ENCODE measurements at regions not wholly inside any gene's neighbourhood (a gene's known extent, or its start where the extent isn't known, plus 50 kb on each side); places are given as distances from the start of the nearest gene placed in this dataset.
A peak's percentile ranks its signal among the peaks of the same experiment; 100 is the strongest.

DNA sequence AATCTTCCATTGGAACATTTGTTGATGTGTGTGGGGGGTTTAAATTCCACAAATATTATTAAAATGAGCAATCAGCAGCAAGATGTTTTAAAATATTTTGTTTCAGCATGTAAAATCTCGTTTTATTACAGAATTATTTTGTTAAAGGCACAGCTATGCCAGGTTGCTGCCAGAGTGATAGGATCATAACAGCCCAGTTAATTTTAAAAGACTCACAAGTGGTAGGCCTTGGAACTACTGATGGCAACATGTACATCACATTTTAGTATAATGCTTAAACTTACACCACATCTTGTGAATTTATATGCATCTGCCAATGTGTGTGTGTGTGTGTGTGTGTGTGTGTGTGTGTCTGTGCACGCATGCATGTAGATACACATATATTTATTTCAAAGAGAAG, 97.8 kb upstream of the SPRY1 start:
- ATAC-seq (no peak), DNase-seq (no peak)
- H3K9me2 ChIP-seq (replicated peaks; ENCODE audit: low read length) = no peaks in the 10 kb centered on the region
- H3K27me3 ChIP-seq (ENCODE audit: low read length) = no peaks in the 10 kb centered on the region
- H3K4me3 ChIP-seq (ENCODE audit: low read length) = no peak overlapping the region
- H3F3A ChIP-seq (ENCODE audit: low read length, unreplicated experiment) = no peaks in the 10 kb centered on the region
- H3K4me1 ChIP-seq (ENCODE audit: insufficient read depth, low read length) = peaks cover 15% of the 10 kb centered on the region
- no peak overlapping the region for H2AFZ ChIP-seq (ENCODE audit: low read length)
- no peaks in the 10 kb centered on the region for H3K9me3 ChIP-seq (ENCODE audit: low read length)
- TF ChIP-seq EZH2 (IDR thresholded peaks at IDR 0.05; ENCODE audit: low read length, unreplicated experiment) (no peak), EZH2phosphoT487 (IDR thresholded peaks at IDR 0.05; ENCODE audit: borderline replicate concordance, low read length) (no peak)
- no peak overlapping the region for H3K9ac ChIP-seq (ENCODE audit: low read length)
- H4K20me1 ChIP-seq (ENCODE audit: low read length) = no peaks in the 10 kb centered on the region
- no TSS peak for BruUV-seq (replicated peaks)
- no peak overlapping the region for H3K4me2 ChIP-seq (ENCODE audit: low read length)
- H3K36me3 ChIP-seq (ENCODE audit: low read depth, low read length) = no peaks in the 10 kb centered on the region
- intact Hi-C loops (cut with micrococcal nuclease) = no loop called here
- 0 out of 2 replicates have a peak overlapping the region, but pooled peaks have one; percentile 17 for H3K27ac ChIP-seq (ENCODE audit: low read length)
- no peaks in the 10 kb centered on the region for H3K79me2 ChIP-seq (ENCODE audit: low read length)
- ChIA-PET POLR2A (ENCODE audit: unreplicated experiment) (no interaction called here), CTCF (no interaction called here)

DNA sequence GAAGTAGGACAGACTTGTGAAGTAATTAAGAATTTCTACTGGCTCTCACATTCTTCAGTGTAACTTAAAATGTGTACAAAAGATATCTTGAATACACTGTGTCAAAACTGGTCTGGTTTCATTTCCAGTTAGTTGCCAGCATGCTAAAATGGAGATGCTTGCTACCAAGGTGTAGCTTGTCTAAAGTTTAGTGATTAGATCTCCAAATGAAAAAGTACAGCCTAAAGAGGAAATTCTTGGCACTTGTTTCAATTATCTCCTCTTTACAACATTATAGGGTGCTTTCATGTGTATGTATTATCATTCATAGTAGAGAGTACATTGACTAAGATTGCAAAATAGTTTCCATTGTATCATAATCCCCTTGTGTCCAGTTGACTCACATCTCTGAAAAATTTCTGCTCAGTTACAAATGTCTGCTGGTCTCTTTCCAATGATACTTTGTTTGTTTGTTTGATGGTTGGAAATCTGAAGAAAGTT, 97.3 kb upstream of the SPRY1 start:
- intact Hi-C loops (cut with micrococcal nuclease) = no loop called here
- POLR2A ChIA-PET (ENCODE audit: unreplicated experiment) = no interaction called here
- no peaks in the 10 kb centered on the region for H3K36me3 ChIP-seq (ENCODE audit: low read depth, low read length)
- 0 out of 2 replicates have a peak overlapping the region, but pooled peaks have one; percentile 17 for H3K27ac ChIP-seq (ENCODE audit: low read length)
- H3K79me2 ChIP-seq (ENCODE audit: low read length) = no peaks in the 10 kb centered on the region
- H3K27me3 ChIP-seq (ENCODE audit: low read length) = no peaks in the 10 kb centered on the region
- no peaks in the 10 kb centered on the region for H3K9me3 ChIP-seq (ENCODE audit: low read length)
- TF ChIP-seq EZH2phosphoT487 (IDR thresholded peaks at IDR 0.05; ENCODE audit: borderline replicate concordance, low read length) (no peak), EZH2 (IDR thresholded peaks at IDR 0.05; ENCODE audit: low read length, unreplicated experiment) (no peak)
- TF ChIP-seq, protein P1, sequence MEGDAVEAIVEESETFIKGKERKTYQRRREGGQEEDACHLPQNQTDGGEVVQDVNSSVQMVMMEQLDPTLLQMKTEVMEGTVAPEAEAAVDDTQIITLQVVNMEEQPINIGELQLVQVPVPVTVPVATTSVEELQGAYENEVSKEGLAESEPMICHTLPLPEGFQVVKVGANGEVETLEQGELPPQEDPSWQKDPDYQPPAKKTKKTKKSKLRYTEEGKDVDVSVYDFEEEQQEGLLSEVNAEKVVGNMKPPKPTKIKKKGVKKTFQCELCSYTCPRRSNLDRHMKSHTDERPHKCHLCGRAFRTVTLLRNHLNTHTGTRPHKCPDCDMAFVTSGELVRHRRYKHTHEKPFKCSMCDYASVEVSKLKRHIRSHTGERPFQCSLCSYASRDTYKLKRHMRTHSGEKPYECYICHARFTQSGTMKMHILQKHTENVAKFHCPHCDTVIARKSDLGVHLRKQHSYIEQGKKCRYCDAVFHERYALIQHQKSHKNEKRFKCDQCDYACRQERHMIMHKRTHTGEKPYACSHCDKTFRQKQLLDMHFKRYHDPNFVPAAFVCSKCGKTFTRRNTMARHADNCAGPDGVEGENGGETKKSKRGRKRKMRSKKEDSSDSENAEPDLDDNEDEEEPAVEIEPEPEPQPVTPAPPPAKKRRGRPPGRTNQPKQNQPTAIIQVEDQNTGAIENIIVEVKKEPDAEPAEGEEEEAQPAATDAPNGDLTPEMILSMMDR (conservative IDR thresholded peaks at IDR 0.05; ENCODE audit: low read depth, low read length) = no peak
- no peak overlapping the region for H3K9ac ChIP-seq (ENCODE audit: low read length)
- no peak overlapping the region for H3K4me3 ChIP-seq (ENCODE audit: low read length)
- H3K4me1 ChIP-seq (ENCODE audit: insufficient read depth, low read length) = peaks cover 15% of the 10 kb centered on the region
- no peaks in the 10 kb centered on the region for H3F3A ChIP-seq (ENCODE audit: low read length, unreplicated experiment)
- ATAC-seq = peak; percentile 37; the same call in 1 of the 2 replicates
- H3K4me2 ChIP-seq (ENCODE audit: low read length) = no peak overlapping the region
- no peaks in the 10 kb centered on the region for H3K9me2 ChIP-seq (replicated peaks; ENCODE audit: low read length)
- peak; percentile 69 for DNase-seq
- H4K20me1 ChIP-seq (ENCODE audit: low read length) = no peaks in the 10 kb centered on the region
- H2AFZ ChIP-seq (ENCODE audit: low read length) = no peak overlapping the region
- CTCF ChIA-PET = no interaction called here
- BruUV-seq (replicated peaks) = no TSS peak

DNA sequence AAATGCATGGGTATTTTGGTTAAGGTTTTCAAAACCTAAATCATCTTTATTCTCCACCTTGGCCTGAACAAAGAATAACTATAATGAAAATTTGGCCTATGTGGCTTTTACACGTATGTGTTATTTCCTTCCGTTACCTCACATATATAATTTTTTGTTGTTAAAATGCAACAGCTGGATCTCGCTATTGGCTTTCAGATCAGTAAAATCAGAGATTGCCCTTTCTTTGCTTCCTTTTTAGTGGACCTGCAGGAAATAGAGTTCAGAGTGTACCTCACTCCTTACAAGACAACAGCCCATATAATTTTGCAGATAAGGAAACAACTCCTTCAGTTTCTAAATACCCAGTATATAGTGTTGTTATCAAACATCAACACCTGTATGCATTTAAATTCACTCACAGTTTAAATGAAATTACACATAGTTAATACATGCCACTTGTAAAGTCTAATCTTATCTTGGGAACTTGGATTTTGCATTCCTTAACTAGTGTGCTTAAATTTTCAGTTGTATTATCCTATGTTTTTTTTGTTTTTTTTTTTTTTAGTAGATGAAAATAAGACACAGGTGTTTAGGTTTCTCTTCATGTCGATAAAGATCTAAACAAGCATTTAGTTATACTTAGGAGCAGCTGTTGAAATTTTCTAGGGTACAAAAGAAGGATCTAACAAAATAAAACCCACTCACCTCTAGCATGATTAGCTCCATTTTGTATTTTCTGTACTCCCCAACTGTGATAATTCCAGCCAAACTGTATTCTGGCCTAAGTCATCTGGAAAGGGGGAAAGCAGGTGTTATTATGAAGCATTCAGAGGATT, 96.2 kb upstream of the SPRY1 start:
- H3K79me2 ChIP-seq (ENCODE audit: low read length) = no peaks in the 10 kb centered on the region
- H3K27me3 ChIP-seq (ENCODE audit: low read length) = no peaks in the 10 kb centered on the region
- H3K4me1 ChIP-seq (ENCODE audit: insufficient read depth, low read length) = peaks cover 15% of the 10 kb centered on the region
- CTCF ChIA-PET = no interaction called here
- no peak overlapping the region for H2AFZ ChIP-seq (ENCODE audit: low read length)
- no peak for DNase-seq
- no peaks in the 10 kb centered on the region for H3F3A ChIP-seq (ENCODE audit: low read length, unreplicated experiment)
- POLR2A ChIA-PET (ENCODE audit: unreplicated experiment) = no interaction called here
- no peaks in the 10 kb centered on the region for H3K9me2 ChIP-seq (replicated peaks; ENCODE audit: low read length)
- H3K36me3 ChIP-seq (ENCODE audit: low read depth, low read length) = no peaks in the 10 kb centered on the region
- BruUV-seq (replicated peaks) = no TSS peak
- H3K4me3 ChIP-seq (ENCODE audit: low read length) = no peak overlapping the region
- H3K9ac ChIP-seq (ENCODE audit: low read length) = no peak overlapping the region
- intact Hi-C loops (cut with micrococcal nuclease) = no loop called here
- H3K27ac ChIP-seq (ENCODE audit: low read length) = no peak overlapping the region
- TF ChIP-seq EZH2phosphoT487 (IDR thresholded peaks at IDR 0.05; ENCODE audit: borderline replicate concordance, low read length) (no peak), EZH2 (IDR thresholded peaks at IDR 0.05; ENCODE audit: low read length, unreplicated experiment) (no peak)
- TF ChIP-seq, protein P1 (conservative IDR thresholded peaks at IDR 0.05; ENCODE audit: low read depth, low read length) = no peak
- no peaks in the 10 kb centered on the region for H3K9me3 ChIP-seq (ENCODE audit: low read length)
- no peaks in the 10 kb centered on the region for H4K20me1 ChIP-seq (ENCODE audit: low read length)
- ATAC-seq = no peak
- H3K4me2 ChIP-seq (ENCODE audit: low read length) = no peak overlapping the region
